Mesendoderm (in vitro differentiated cells): ENCODE measurements at regions not wholly inside any gene's neighbourhood (a gene's known extent, or its start where the extent isn't known, plus 50 kb on each side); places are given as distances from the start of the nearest gene placed in this dataset.

Experiments used
- DNase-seq: peaks from one replicate; pipeline ENCODE4 v3.0.0; 2013
- H2AK5ac ChIP-seq: 2 replicates; pipeline ENCODE4 v1.6.1; 2013; ENCODE audit warnings: low read length, inconsistent platforms
- H2BK120ac ChIP-seq: 2 replicates; pipeline ENCODE4 v1.6.1; 2013; ENCODE audit warnings: low read depth, mild to moderate bottlenecking, low read length, moderate library complexity, mixed read lengths
- H2BK15ac ChIP-seq: replicated peaks from 2 replicates; pipeline ENCODE4 v1.6.1; 2013; ENCODE audit warnings: low read depth, mild to moderate bottlenecking, moderate library complexity
- H2BK5ac ChIP-seq: 2 replicates; pipeline ENCODE4 v1.6.1; 2013; ENCODE audit warnings: low read length, inconsistent platforms
- H3K18ac ChIP-seq: 2 replicates; pipeline ENCODE4 v1.6.1; 2013; ENCODE audit warnings: mild to moderate bottlenecking, low read length, mixed read lengths
- H3K23ac ChIP-seq: one replicate; pipeline ENCODE4 v1.6.1; 2013; ENCODE audit warnings: low read length
- H3K27ac ChIP-seq: 2 replicates; pipeline ENCODE4 v1.5.1; 2013; ENCODE audit warnings: low read depth, mild to moderate bottlenecking, inconsistent platforms, low read length, moderate library complexity
- H3K27me3 ChIP-seq: 2 replicates; pipeline ENCODE4 v1.6.1; 2013; ENCODE audit warnings: low read length, control low read depth, mild to moderate bottlenecking, inconsistent platforms; ENCODE audit not compliant: insufficient read depth, poor library complexity
- H3K36me3 ChIP-seq: 2 replicates; pipeline ENCODE4 v1.6.1; 2013; ENCODE audit warnings: low read length, inconsistent platforms; ENCODE audit not compliant: control insufficient read depth, insufficient read depth
- H3K4ac ChIP-seq: one replicate; pipeline ENCODE4 v1.6.1; 2013; ENCODE audit warnings: low read depth, mild to moderate bottlenecking, low read length, moderate library complexity
- H3K4me1 ChIP-seq: 2 replicates; pipeline ENCODE4 v1.6.1; 2013; ENCODE audit warnings: low read depth, low read length, inconsistent platforms; ENCODE audit not compliant: control insufficient read depth
- H3K4me2 ChIP-seq: 2 replicates; pipeline ENCODE4 v1.6.1; 2013; ENCODE audit warnings: low read length
- H3K4me3 ChIP-seq: 2 replicates; pipeline ENCODE4 v1.5.1; 2013; ENCODE audit warnings: mild to moderate bottlenecking, low read length
- H3K56ac ChIP-seq: one replicate; pipeline ENCODE4 v1.6.1; 2013; ENCODE audit warnings: low read length
- H3K79me1 ChIP-seq: 2 replicates; pipeline ENCODE4 v1.6.1; 2013; ENCODE audit warnings: low read length, inconsistent platforms
- H3K79me2 ChIP-seq: 2 replicates; pipeline ENCODE4 v1.6.1; 2013; ENCODE audit warnings: mild to moderate bottlenecking, low read length; ENCODE audit not compliant: control insufficient read depth, insufficient read depth
- H3K9ac ChIP-seq: 2 replicates; pipeline ENCODE4 v1.6.1; 2013; ENCODE audit warnings: low read length, inconsistent platforms
- H4K5ac ChIP-seq: one replicate; pipeline ENCODE4 v1.6.1; 2013; ENCODE audit warnings: low read length
- H4K8ac ChIP-seq: one replicate; pipeline ENCODE4 v1.6.1; 2013; ENCODE audit warnings: low read depth, mild to moderate bottlenecking, control low read depth, low read length, moderate library complexity
- WGBS: extraction: QIAGEN DNeasy Blood & Tissue Kit; methylation state at CpG from one replicate; pipeline ENCODE4 v1.1.7; 2013; ENCODE audit warnings: low lambda C conversion rate, missing lambda C conversion rate; ENCODE audit not compliant: insufficient coverage; ENCODE audit errors: extremely low coverage; 5-methylcytosine and 5-hydroxymethylcytosine counted together

DNA sequence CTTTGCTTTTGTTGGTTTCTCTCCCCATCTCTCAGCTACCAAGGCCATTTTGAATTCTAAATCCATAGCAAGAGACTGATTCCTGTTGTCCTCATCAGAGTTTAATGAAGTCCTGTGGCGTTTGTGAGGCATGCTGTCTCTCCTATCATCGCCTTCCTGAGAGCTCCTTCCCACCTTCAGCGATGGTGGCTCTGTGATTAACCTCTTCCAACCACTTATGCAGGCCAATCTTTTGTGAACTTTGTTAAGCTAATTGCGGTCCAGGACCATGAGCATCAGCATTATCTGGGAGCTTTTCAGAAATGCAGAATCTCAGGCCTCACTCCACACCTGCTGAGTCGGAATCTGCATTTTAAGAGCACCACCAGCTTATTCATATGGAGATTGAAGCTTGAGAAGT is 272.5 kb upstream of the CDYL start:
- no peak overlapping the region for H3K4me2 ChIP-seq
- no peak overlapping the region for H3K4me3 ChIP-seq
- no peak overlapping the region for H4K5ac ChIP-seq
- no peaks in the 10 kb centered on the region for H3K79me2 ChIP-seq
- no peaks in the 10 kb centered on the region for H3K27me3 ChIP-seq
- H3K56ac ChIP-seq, result no peak overlapping the region
- no peak overlapping the region for H2BK120ac ChIP-seq
- no CpG with 5 or more reads among the region's 5 CpGs for WGBS
- no peak overlapping the region for H2BK5ac ChIP-seq
- no peak overlapping the region for H4K8ac ChIP-seq
- no peak overlapping the region for H3K18ac ChIP-seq
- DNase-seq, result peak; percentile 29
- no peak overlapping the region for H3K23ac ChIP-seq
- H3K79me1 ChIP-seq, result no peaks in the 10 kb centered on the region
- no peak overlapping the region for H2AK5ac ChIP-seq
- H2BK15ac ChIP-seq, result no peak overlapping the region
- no peak overlapping the region for H3K9ac ChIP-seq
- no peaks in the 10 kb centered on the region for H3K4me1 ChIP-seq
- H3K36me3 ChIP-seq, result no peaks in the 10 kb centered on the region
- no peak overlapping the region for H3K4ac ChIP-seq
- no peak overlapping the region for H3K27ac ChIP-seq

DNA sequence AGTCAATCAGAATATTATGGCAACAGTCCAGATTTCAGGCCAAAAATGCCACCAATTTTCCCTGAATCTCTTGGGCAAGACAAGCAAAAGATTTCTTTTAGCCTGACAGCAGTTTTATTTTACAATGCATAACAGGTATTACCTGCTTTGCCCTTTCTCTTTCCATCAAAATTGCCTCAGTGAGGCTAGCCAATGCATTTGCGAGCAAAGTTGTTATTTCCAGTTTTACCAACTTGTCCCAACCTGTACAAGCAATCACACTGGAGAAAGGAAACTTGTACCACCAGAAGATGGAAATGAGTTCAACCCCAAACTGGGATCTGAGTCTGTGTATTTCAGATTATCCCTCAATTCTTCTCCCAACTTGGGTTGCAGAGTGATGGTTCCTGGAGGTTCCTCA is 279.9 kb upstream of the CDYL start:
- Histone ChIP-seq H3K4me3 (no peak overlapping the region), H3K79me1 (no peaks in the 10 kb centered on the region), H3K27me3 (no peaks in the 10 kb centered on the region), H2BK5ac (no peak overlapping the region), H3K36me3 (no peaks in the 10 kb centered on the region), H3K27ac (no peak overlapping the region), H3K56ac (no peak overlapping the region), H3K4me1 (no peaks in the 10 kb centered on the region), H2BK15ac (no peak overlapping the region), H2AK5ac (no peak overlapping the region), H3K23ac (no peak overlapping the region), H4K8ac (no peak overlapping the region), H3K18ac (no peak overlapping the region), H3K79me2 (no peaks in the 10 kb centered on the region), H4K5ac (no peak overlapping the region), H2BK120ac (no peak overlapping the region), H3K9ac (no peak overlapping the region), H3K4ac (no peak overlapping the region), H3K4me2 (no peak overlapping the region)
- WGBS, result no CpG with 5 or more reads among the region's 1 CpG
- DNase-seq, result no peak

DNA sequence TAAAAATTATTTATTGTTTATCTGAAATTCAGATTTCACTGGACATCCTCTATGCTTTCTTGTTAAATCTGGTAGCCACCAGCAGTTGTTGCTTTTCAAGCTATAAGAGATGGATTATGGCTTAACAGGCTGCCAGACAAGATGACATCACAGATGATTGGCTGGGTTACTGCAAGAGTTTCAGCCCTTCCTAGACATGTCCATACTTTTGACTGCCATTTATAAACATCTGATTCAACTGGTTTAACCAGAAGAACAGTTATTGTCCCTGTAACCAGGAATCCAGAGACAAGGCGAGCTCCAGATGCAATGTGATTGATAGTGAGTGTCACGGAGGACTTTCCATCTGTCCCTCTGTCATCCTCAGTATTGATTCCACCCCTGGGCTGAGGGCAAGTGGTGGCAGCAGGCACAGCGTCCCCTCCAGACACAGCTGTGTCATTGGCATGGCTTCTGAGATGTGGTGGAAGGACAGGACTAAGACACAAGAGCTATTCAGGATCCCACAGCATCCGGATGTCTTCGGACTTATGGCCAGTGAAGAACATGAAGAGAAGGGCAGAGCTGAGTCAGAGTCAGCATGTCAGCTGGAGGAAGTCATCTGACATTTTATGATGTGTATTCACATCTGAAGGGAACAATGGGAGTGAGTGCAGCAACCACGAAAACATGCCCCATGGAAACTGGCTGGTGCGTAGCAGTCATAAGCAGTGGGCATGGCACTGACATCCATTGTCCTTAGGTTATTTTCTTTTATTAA is 284.5 kb upstream of the CDYL start:
- Histone ChIP-seq H3K23ac (no peak overlapping the region), H3K27me3 (no peaks in the 10 kb centered on the region), H2BK120ac (no peak overlapping the region), H3K79me1 (no peaks in the 10 kb centered on the region), H3K4ac (no peak overlapping the region), H4K5ac (no peak overlapping the region), H3K56ac (no peak overlapping the region), H2BK5ac (no peak overlapping the region), H3K4me3 (no peak overlapping the region), H3K9ac (no peak overlapping the region), H2AK5ac (no peak overlapping the region), H3K4me2 (no peak overlapping the region), H3K18ac (no peak overlapping the region), H3K79me2 (no peaks in the 10 kb centered on the region), H2BK15ac (no peak overlapping the region), H3K4me1 (no peaks in the 10 kb centered on the region), H4K8ac (no peak overlapping the region), H3K36me3 (no peaks in the 10 kb centered on the region), H3K27ac (no peak overlapping the region)
- DNase-seq, result no peak
- WGBS, result no CpG with 5 or more reads among the region's 7 CpGs

DNA sequence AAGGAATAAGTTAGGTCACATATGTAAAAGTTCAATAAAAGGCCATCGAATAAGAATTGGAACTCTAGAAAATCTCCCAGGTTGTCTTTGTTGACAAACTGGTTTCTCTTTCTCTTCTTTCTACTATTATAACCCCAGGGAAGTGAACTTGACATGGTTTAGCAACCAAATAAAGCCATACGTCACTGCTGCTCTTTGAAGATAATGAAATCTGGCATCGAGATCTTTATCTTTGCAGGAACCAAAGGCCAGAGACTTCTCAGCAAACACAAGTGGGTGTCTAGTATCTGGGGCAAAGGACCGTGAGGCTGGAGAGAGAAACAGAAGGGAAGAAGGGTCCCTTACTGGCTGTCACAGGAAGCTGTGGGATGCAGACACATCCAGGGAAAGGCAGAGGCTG is 286.7 kb upstream of the CDYL start:
- Histone ChIP-seq H3K79me1 (no peaks in the 10 kb centered on the region), H3K56ac (no peak overlapping the region), H2AK5ac (no peak overlapping the region), H3K9ac (no peak overlapping the region), H4K5ac (no peak overlapping the region), H3K27ac (no peak overlapping the region), H3K4ac (no peak overlapping the region), H2BK120ac (no peak overlapping the region), H3K4me2 (no peak overlapping the region), H2BK5ac (no peak overlapping the region), H3K18ac (no peak overlapping the region), H4K8ac (no peak overlapping the region), H3K4me3 (no peak overlapping the region), H3K4me1 (no peaks in the 10 kb centered on the region), H2BK15ac (no peak overlapping the region), H3K79me2 (no peaks in the 10 kb centered on the region), H3K23ac (no peak overlapping the region), H3K36me3 (no peaks in the 10 kb centered on the region), H3K27me3 (no peaks in the 10 kb centered on the region)
- no peak for DNase-seq
- no CpG with 5 or more reads among the region's 4 CpGs for WGBS

DNA sequence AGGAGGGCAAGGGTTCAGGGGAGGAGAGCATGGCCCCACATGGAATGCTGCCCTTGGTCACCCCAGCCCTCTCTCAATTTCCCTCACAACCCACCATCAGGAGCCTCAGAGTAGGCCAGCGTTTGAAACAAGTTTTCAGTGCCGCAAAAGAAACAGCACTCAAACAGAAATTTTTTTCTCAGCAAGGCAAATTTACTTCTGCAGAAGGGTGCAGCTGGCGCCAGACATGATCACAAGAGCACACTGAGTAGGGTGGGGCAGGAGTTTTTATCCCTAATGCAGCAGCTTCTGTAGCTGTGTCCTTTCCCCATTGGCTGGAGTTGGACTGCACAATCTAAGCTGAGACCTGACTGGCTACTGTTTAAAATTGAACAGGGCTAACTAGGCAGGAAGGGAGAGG is 287.8 kb upstream of the CDYL start:
- Histone ChIP-seq H2BK5ac (no peak overlapping the region), H3K79me1 (no peaks in the 10 kb centered on the region)

DNA sequence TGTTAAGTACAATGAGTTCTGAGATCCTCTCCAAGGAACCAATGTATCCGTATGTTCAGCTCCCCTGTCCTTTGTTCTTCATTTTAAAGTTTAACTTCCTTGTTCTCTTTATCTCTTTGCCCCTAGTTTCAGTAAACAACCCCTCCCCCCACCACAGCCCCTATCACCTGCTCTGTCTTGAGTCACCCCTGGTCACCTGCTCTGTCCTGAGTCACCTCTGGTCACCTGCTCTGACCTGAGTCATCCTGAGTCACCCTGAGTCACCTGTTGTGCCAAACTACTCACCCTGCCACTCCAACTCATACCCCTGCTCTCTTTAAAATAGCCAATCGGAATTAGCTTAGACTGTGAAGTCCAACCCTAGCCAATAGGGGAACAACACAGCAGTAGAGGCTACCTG is 288.7 kb upstream of the CDYL start:
- Histone ChIP-seq H3K4me3 (no peak overlapping the region), H3K27ac (no peak overlapping the region), H2AK5ac (no peak overlapping the region)

More for the DNA sequence above, 287.8 kb upstream of the CDYL start:
- Histone ChIP-seq H3K79me2 (no peaks in the 10 kb centered on the region), H3K56ac (no peak overlapping the region), H3K23ac (no peak overlapping the region), H3K4ac (no peak overlapping the region), H3K27ac (no peak overlapping the region), H2AK5ac (no peak overlapping the region), H3K27me3 (no peaks in the 10 kb centered on the region), H3K18ac (no peak overlapping the region), H3K9ac (no peak overlapping the region), H3K4me3 (no peak overlapping the region), H4K8ac (no peak overlapping the region), H3K4me1 (no peaks in the 10 kb centered on the region), H4K5ac (no peak overlapping the region), H2BK15ac (no peak overlapping the region), H2BK120ac (no peak overlapping the region), H3K4me2 (no peak overlapping the region), H3K36me3 (no peaks in the 10 kb centered on the region)
- WGBS, result no CpG with 5 or more reads among the region's 3 CpGs
- DNase-seq, result no peak

More for the DNA sequence above, 288.7 kb upstream of the CDYL start:
- WGBS, result no CpG with 5 or more reads among the region's 2 CpGs
- Histone ChIP-seq H4K5ac (no peak overlapping the region), H3K27me3 (no peaks in the 10 kb centered on the region), H3K36me3 (no peaks in the 10 kb centered on the region), H3K9ac (no peak overlapping the region), H4K8ac (no peak overlapping the region), H3K4me2 (no peak overlapping the region), H2BK120ac (no peak overlapping the region), H3K79me2 (no peaks in the 10 kb centered on the region), H3K23ac (no peak overlapping the region), H3K4me1 (no peaks in the 10 kb centered on the region), H2BK5ac (no peak overlapping the region), H3K4ac (no peak overlapping the region), H3K79me1 (no peaks in the 10 kb centered on the region), H2BK15ac (no peak overlapping the region), H3K18ac (no peak overlapping the region), H3K56ac (no peak overlapping the region)
- DNase-seq, result peak; percentile 67
